Panc1 (cell line): ENCODE measurements at regions not wholly inside any gene's neighbourhood (a gene's known extent, or its start where the extent isn't known, plus 50 kb on each side); places are given as distances from the start of the nearest gene placed in this dataset.

Experiments
- ATAC-seq: fragments of 200-7000 bp; cut with Tn5 transposase; 2 replicates; pipeline ENCODE4 v1.9.1; 2020; ENCODE audit warnings: mild to moderate bottlenecking, moderate library complexity
- BruUV-seq: library from RNA; stranded (reverse); fragments of 400-500 nt; replicated peaks from 2 replicates; lab custom pipeline; 2021; lab: Mats Ljungman, UMichigan
- CTCF ChIA-PET: fragments of 300-600 bp; sonication (Branson Sonifier 250); formaldehyde crosslinking; loops from one replicate; lab custom pipeline; 2022; ENCODE audit warnings: antibody characterized with exemption; lab: Charles Lee
- POLR2A ChIA-PET: fragments of 300-600 bp; sonication (Branson Sonifier 250); formaldehyde crosslinking; loops from one replicate; lab custom pipeline; 2022; ENCODE audit warnings: antibody characterized with exemption; lab: Charles Lee
- DNase-seq: peaks from one replicate; pipeline ENCODE4 v3.0.0-alpha.2; 2010; ENCODE audit warnings: low read depth, low spot score
- H3K27ac ChIP-seq: 2 replicates; pipeline ENCODE4 v1.5.1; 2011; ENCODE audit warnings: mild to moderate bottlenecking, low read length, inconsistent platforms
- H3K27me3 ChIP-seq: fragments of 200-500 bp; sonication (Bioruptor generic); 2 replicates; pipeline ENCODE4 v1.6.0; 2014; ENCODE audit warnings: low read length, inconsistent platforms; ENCODE audit not compliant: control insufficient read depth, insufficient read depth
- H3K36me3 ChIP-seq: fragments of 200-500 bp; sonication (Bioruptor generic); 2 replicates; pipeline ENCODE4 v1.5.1; 2014; ENCODE audit warnings: inconsistent platforms, mild to moderate bottlenecking, low read length, moderate library complexity; ENCODE audit not compliant: control insufficient read depth, insufficient read depth
- H3K4me1 ChIP-seq: 2 replicates; pipeline ENCODE4 v1.5.1; 2011; ENCODE audit warnings: inconsistent platforms, mild to moderate bottlenecking, low read length, moderate library complexity; ENCODE audit not compliant: control insufficient read depth, insufficient read depth
- H3K4me3 ChIP-seq, 2 experiments: 2 replicates each; pipeline ENCODE4 v1.5.1; 2011 to 2012; ENCODE audit warnings: low read depth in 2 of 2, low read length in 2 of 2, mild to moderate bottlenecking in 2 of 2, inconsistent platforms in 1 of 2, moderate library complexity in 1 of 2
- H3K9me3 ChIP-seq: fragments of 200-500 bp; sonication (Bioruptor generic); 2 replicates; pipeline ENCODE4 v1.5.1; 2014; ENCODE audit warnings: low read depth, mild to moderate bottlenecking, inconsistent platforms, low read length, moderate library complexity; ENCODE audit not compliant: control insufficient read depth, insufficient read depth
- CTCF ChIP-seq: fragments of 450-650 bp; IDR thresholded peaks from 2 replicates; pipeline ENCODE4 v1.5.1; 2017; ENCODE audit warnings: mild to moderate bottlenecking
- POLR2AphosphoS5 ChIP-seq: IDR thresholded peaks from 2 replicates; pipeline ENCODE4 v1.6.1; 2012; ENCODE audit warnings: mild to moderate bottlenecking, low read depth, low read length, moderate library complexity
- SIN3A ChIP-seq: IDR thresholded peaks from 2 replicates; pipeline ENCODE4 v1.6.1; 2012; ENCODE audit warnings: low read depth, mild to moderate bottlenecking, low read length, moderate library complexity, borderline replicate concordance; ENCODE audit not compliant: insufficient read depth
- TCF7L2 ChIP-seq: IDR thresholded peaks from 2 replicates; pipeline ENCODE4 v1.6.1; 2011; ENCODE audit warnings: mild to moderate bottlenecking, low read depth, low read length, inconsistent platforms
- in situ Hi-C: cut with HindIII; loops from 2 replicates; pipeline ENCODE4 v1.10.0; 2016; ENCODE audit warnings: low sequenced_read_pairs, low pct_unique_long_range_greater_than_20kb
- intact Hi-C: fragments of 100-400 bp; cut with micrococcal nuclease; formaldehyde crosslinking; loops from one replicate; pipeline ENCODE4 v1.10.0; 2022; ENCODE audit not compliant: unreplicated experiment
- TF ChIP-seq, protein P1 (sequence below), 2 experiments: IDR thresholded peaks; 2 replicates each; pipeline ENCODE4 v1.6.1; 2011 to 2012; ENCODE audit warnings: low read depth in 2 of 2, control low read depth in 1 of 2, low read length in 1 of 2, mild to moderate bottlenecking in 1 of 2, moderate library complexity in 1 of 2; ENCODE audit not compliant: insufficient read depth in 1 of 2

- POLR2A ChIA-PET = interaction anchor here (0.7 kb wide), 1 partner anchor 8 kb away, joined by 6 read pairs; no protein-coding TSS in a partner anchor
- in situ Hi-C loops = no loop called here
- DNase-seq (no peak), ATAC-seq (no peak)
- Histone ChIP-seq H3K27ac (no peak overlapping the region), H3K36me3 (no peaks in the 10 kb centered on the region), H3K4me3 (no peak overlapping the region), H3K4me1 (peaks cover 7% of the 10 kb centered on the region; the same call in 1 of the 2 replicates), H3K27me3 (no peaks in the 10 kb centered on the region), H3K9me3 (no peaks in the 10 kb centered on the region)
- CTCF ChIA-PET = no interaction called here
- no peak for TF ChIP-seq SIN3A
- TF ChIP-seq, protein P1, sequence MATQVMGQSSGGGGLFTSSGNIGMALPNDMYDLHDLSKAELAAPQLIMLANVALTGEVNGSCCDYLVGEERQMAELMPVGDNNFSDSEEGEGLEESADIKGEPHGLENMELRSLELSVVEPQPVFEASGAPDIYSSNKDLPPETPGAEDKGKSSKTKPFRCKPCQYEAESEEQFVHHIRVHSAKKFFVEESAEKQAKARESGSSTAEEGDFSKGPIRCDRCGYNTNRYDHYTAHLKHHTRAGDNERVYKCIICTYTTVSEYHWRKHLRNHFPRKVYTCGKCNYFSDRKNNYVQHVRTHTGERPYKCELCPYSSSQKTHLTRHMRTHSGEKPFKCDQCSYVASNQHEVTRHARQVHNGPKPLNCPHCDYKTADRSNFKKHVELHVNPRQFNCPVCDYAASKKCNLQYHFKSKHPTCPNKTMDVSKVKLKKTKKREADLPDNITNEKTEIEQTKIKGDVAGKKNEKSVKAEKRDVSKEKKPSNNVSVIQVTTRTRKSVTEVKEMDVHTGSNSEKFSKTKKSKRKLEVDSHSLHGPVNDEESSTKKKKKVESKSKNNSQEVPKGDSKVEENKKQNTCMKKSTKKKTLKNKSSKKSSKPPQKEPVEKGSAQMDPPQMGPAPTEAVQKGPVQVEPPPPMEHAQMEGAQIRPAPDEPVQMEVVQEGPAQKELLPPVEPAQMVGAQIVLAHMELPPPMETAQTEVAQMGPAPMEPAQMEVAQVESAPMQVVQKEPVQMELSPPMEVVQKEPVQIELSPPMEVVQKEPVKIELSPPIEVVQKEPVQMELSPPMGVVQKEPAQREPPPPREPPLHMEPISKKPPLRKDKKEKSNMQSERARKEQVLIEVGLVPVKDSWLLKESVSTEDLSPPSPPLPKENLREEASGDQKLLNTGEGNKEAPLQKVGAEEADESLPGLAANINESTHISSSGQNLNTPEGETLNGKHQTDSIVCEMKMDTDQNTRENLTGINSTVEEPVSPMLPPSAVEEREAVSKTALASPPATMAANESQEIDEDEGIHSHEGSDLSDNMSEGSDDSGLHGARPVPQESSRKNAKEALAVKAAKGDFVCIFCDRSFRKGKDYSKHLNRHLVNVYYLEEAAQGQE (IDR thresholded peaks at IDR 0.05; ENCODE audit: insufficient read depth in 1 of 2, low read depth in 2 of 2, low read length in 1 of 2) = no peak
- no peak for TF ChIP-seq TCF7L2
- TF ChIP-seq CTCF = no peak
- no peak for TF ChIP-seq POLR2AphosphoS5
- intact Hi-C loops = no loop called here
- BruUV-seq = no TSS peak
Measured at GRCh38 chr1:22253012-22253790, 110.3 kb upstream of the WNT4 start.

GRCh38 chr1:22254756-22255155, 111.9 kb upstream of the WNT4 start:
- DNase-seq (no peak), ATAC-seq (no peak)
- Histone ChIP-seq H3K36me3 (no peaks in the 10 kb centered on the region), H3K27ac (no peak overlapping the region), H3K4me1 (peaks cover 7% of the 10 kb centered on the region; the same call in 1 of the 2 replicates), H3K9me3 (no peaks in the 10 kb centered on the region), H3K4me3 (no peak overlapping the region), H3K27me3 (no peaks in the 10 kb centered on the region)
- ChIA-PET CTCF (interaction anchor here (0.7 kb wide), 1 partner anchor 187 kb away, joined by 3 read pairs; no protein-coding TSS in a partner anchor), POLR2A (no interaction called here)
- intact Hi-C loops = no loop called here
- TF ChIP-seq, protein P1 (IDR thresholded peaks at IDR 0.05; ENCODE audit: insufficient read depth in 1 of 2, low read depth in 2 of 2, low read length in 1 of 2) = no peak
- TF ChIP-seq CTCF = no peak
- no peak for TF ChIP-seq POLR2AphosphoS5
- no peak for TF ChIP-seq SIN3A
- TF ChIP-seq TCF7L2 = no peak
- in situ Hi-C loops = no loop called here
- BruUV-seq = no TSS peak
